ENCODE measurements at regions not wholly inside any gene's neighbourhood (a gene's known extent, or its start where the extent isn't known, plus 50 kb on each side); places are given as distances from the start of the nearest gene placed in this dataset.

- TF ChIP-seq CTCF (IDR thresholded peaks at IDR 0.05; ENCODE audit: borderline replicate concordance, extremely low read depth, low read length, poor library complexity, severe bottlenecking) (no peak), EZH2 (IDR thresholded peaks at IDR 0.05; ENCODE audit: borderline replicate concordance, low read depth, low read length, severe bottlenecking) (no peak)
Observed at GRCh38 chr6:25022140-25022553, 86.4 kb upstream of the RIPOR2 start.

Measured in DND-41 (cell line).